H1 (cell line): ENCODE measurements at regions not wholly inside any gene's neighbourhood (a gene's known extent, or its start where the extent isn't known, plus 50 kb on each side); places are given as distances from the start of the nearest gene placed in this dataset.
"Not testable (repeated sequence)": the region's sequence is repeated elsewhere in the genome, so short reads cannot be mapped to it uniquely, and the experiment has no call there.

Source experiments
- CTCF ChIA-PET: fragments of 300-600 bp; sonication (Branson Sonifier 250); formaldehyde crosslinking; loops from one replicate; lab custom pipeline; 2021; ENCODE audit not compliant: partially characterized antibody; lab: Charles Lee
- POLR2A ChIA-PET: fragments of 300-600 bp; sonication (Branson Sonifier 250); formaldehyde crosslinking; loops from one replicate; lab custom pipeline; 2021; ENCODE audit warnings: inconsistent platforms; ENCODE audit not compliant: partially characterized antibody; lab: Charles Lee
- DNase-seq, 2 experiments: peaks; one replicate each; pipeline versions ENCODE4 v3.0.0 to v3.0.0-alpha.2; 2010 to 2022; ENCODE audit warnings: low spot score in 2 of 2, low read depth in 1 of 2, mixed read lengths in 1 of 2
- FAIRE-seq: peaks from 2 replicates; lab custom pipeline; 2011; peaks lifted over from hg19 to GRCh38; lab: Jason Lieb, UNC
- H2AFZ ChIP-seq: 2 replicates; pipeline ENCODE4 v1.8.1; 2012; ENCODE audit warnings: low read length, inconsistent platforms
- H2AK5ac ChIP-seq: 2 replicates; pipeline ENCODE4 v1.6.1; 2013; ENCODE audit warnings: low read depth, low read length
- H2BK120ac ChIP-seq: replicated peaks from 2 replicates; pipeline ENCODE3; 2013; ENCODE audit warnings: low read depth, low read length, inconsistent platforms
- H2BK12ac ChIP-seq: 2 replicates; pipeline ENCODE4 v1.6.1; 2013; ENCODE audit warnings: low read depth, low read length
- H2BK15ac ChIP-seq: 2 replicates; pipeline ENCODE4 v1.6.1; 2013; ENCODE audit warnings: low read length
- H2BK20ac ChIP-seq: 2 replicates; pipeline ENCODE4 v1.6.1; 2013; ENCODE audit warnings: low read length
- H2BK5ac ChIP-seq: 2 replicates; pipeline ENCODE4 v1.6.1; 2013; ENCODE audit warnings: low read depth, low read length
- H3K14ac ChIP-seq: 2 replicates; pipeline ENCODE4 v1.6.1; 2013; ENCODE audit warnings: inconsistent platforms; ENCODE audit not compliant: insufficient read length
- H3K18ac ChIP-seq: 2 replicates; pipeline ENCODE4 v1.6.1; 2013; ENCODE audit warnings: low read length; ENCODE audit errors: extremely low read depth
- H3K23ac ChIP-seq: 2 replicates; pipeline ENCODE4 v1.6.1; 2013; ENCODE audit warnings: inconsistent platforms; ENCODE audit not compliant: insufficient read length
- H3K23me2 ChIP-seq: 2 replicates; pipeline ENCODE4 v1.6.1; 2013; ENCODE audit warnings: low read depth, low read length
- H3K27ac ChIP-seq: 2 replicates; pipeline ENCODE4 v1.6.1; 2011; ENCODE audit warnings: low read depth, low read length, inconsistent platforms
- H3K27me3 ChIP-seq, 4 experiments: replicated peaks in 1 of 4; 1 replicate in 1 of 4; 2 replicates in 3 of 4; pipeline versions ENCODE4 v1.6.1 to v1.8.1; 2011 to 2013; ENCODE audit warnings: low read length in 3 of 4, mild to moderate bottlenecking in 3 of 4, inconsistent platforms in 2 of 4, mixed read lengths in 2 of 4, moderate library complexity in 1 of 4; ENCODE audit not compliant: control insufficient read depth in 3 of 4, insufficient read depth in 3 of 4; ENCODE audit errors: extremely low read depth in 1 of 4
- H3K36me3 ChIP-seq, 4 experiments: 2 replicates each; pipeline versions ENCODE4 v1.6.1 to v1.8.1; 2011 to 2013; ENCODE audit warnings: mild to moderate bottlenecking in 4 of 4, low read length in 3 of 4, moderate library complexity in 2 of 4, control low read depth in 1 of 4, inconsistent platforms in 1 of 4; ENCODE audit not compliant: insufficient read depth in 4 of 4, control insufficient read depth in 2 of 4
- H3K4ac ChIP-seq: replicated peaks from 2 replicates; pipeline ENCODE3; 2013; ENCODE audit warnings: low read length, low read depth, mixed read lengths, inconsistent platforms; ENCODE audit not compliant: insufficient read length
- H3K4me1 ChIP-seq, 4 experiments: replicated peaks in 1 of 4; 1 replicate in 1 of 4; 2 replicates in 3 of 4; pipeline versions ENCODE4 v1.6.1 to v1.8.1; 2011 to 2013; ENCODE audit warnings: low read length in 3 of 4, inconsistent platforms in 2 of 4, mixed read lengths in 1 of 4; ENCODE audit not compliant: insufficient read depth in 4 of 4, control insufficient read depth in 3 of 4
- H3K4me2 ChIP-seq, 2 experiments: 2 replicates each; pipeline versions ENCODE4 v1.6.1 to v1.8.1; 2011 to 2013; ENCODE audit warnings: low read depth in 2 of 2, low read length in 2 of 2, control low read depth in 1 of 2, inconsistent platforms in 1 of 2, mild to moderate bottlenecking in 1 of 2; ENCODE audit not compliant: insufficient read depth in 1 of 2
- H3K4me3 ChIP-seq, 4 experiments: fragments of 200-600, 300-600 bp in 1 of 4; sonication (generic), shearing (Covaris generic), sonication (Bioruptor Twin) in 1 of 4; 2 replicates each; pipeline versions ENCODE4 v1.5.1 to v1.8.1; 2011 to 2016; ENCODE audit warnings: low read length in 4 of 4, low read depth in 3 of 4, control low read depth in 2 of 4, inconsistent platforms in 2 of 4, mild to moderate bottlenecking in 2 of 4, mixed read lengths in 1 of 4, moderate library complexity in 1 of 4; ENCODE audit not compliant: insufficient read depth in 2 of 4; ENCODE audit errors: extremely low read depth in 1 of 4
- H3K56ac ChIP-seq: replicated peaks from 2 replicates; pipeline ENCODE3; 2013; ENCODE audit warnings: low read depth, mild to moderate bottlenecking, mixed read lengths, low read length, inconsistent platforms; ENCODE audit not compliant: insufficient read length
- H3K79me1 ChIP-seq: 2 replicates; pipeline ENCODE4 v1.6.1; 2013; ENCODE audit warnings: low read depth, low read length, control low read depth
- H3K79me2 ChIP-seq, 2 experiments: 2 replicates each; pipeline versions ENCODE4 v1.6.1 to v1.8.1; 2012 to 2013; ENCODE audit warnings: low read length in 2 of 2, mild to moderate bottlenecking in 2 of 2, inconsistent platforms in 1 of 2; ENCODE audit not compliant: insufficient read depth in 2 of 2, control insufficient read depth in 1 of 2
- H3K9ac ChIP-seq, 4 experiments: replicated peaks in 1 of 4; 1 replicate in 1 of 4; 2 replicates in 3 of 4; pipeline versions ENCODE4 v1.6.1 to v1.8.1; 2011 to 2013; ENCODE audit warnings: low read depth in 3 of 4, low read length in 3 of 4, control low read depth in 2 of 4, mild to moderate bottlenecking in 2 of 4, moderate library complexity in 2 of 4, inconsistent platforms in 1 of 4; ENCODE audit errors: extremely low read depth in 1 of 4
- H3K9me3 ChIP-seq, 2 experiments: 2 replicates each; pipeline versions ENCODE4 v1.6.1 to v1.8.1; 2012 to 2013; ENCODE audit warnings: mild to moderate bottlenecking in 2 of 2, moderate library complexity in 2 of 2, control low read depth in 1 of 2, inconsistent platforms in 1 of 2, low read depth in 1 of 2, low read length in 1 of 2, mixed read lengths in 1 of 2; ENCODE audit not compliant: insufficient read depth in 2 of 2
- H4K20me1 ChIP-seq, 2 experiments: replicated peaks in 1 of 2; 2 replicates each; pipeline versions ENCODE3 to v1.8.1; 2011 to 2013; ENCODE audit warnings: inconsistent platforms in 2 of 2, low read length in 2 of 2, mild to moderate bottlenecking in 1 of 2; ENCODE audit not compliant: insufficient read depth in 2 of 2, control insufficient read depth in 1 of 2
- H4K5ac ChIP-seq: 2 replicates; pipeline ENCODE4 v1.6.1; 2013; ENCODE audit warnings: low read length, low read depth, mixed read lengths, inconsistent platforms; ENCODE audit not compliant: insufficient read length
- H4K8ac ChIP-seq: 2 replicates; pipeline ENCODE4 v1.8.0; 2013; ENCODE audit warnings: mild to moderate bottlenecking, moderate library complexity, low read length, inconsistent platforms; ENCODE audit not compliant: insufficient read depth; ENCODE audit errors: extremely low read depth
- H4K91ac ChIP-seq: replicated peaks from 2 replicates; pipeline ENCODE3; 2013; ENCODE audit warnings: low read length, mixed read lengths, inconsistent platforms; ENCODE audit not compliant: insufficient read length
- WGBS, 2 experiments: shearing (Covaris generic) in 1 of 2; methylation state at CpG; one replicate each; pipeline versions ENCODE4 v1.1.6 to v1.1.7; 2013 to 2015; ENCODE audit warnings: low lambda C conversion rate in 2 of 2, mixed read lengths in 2 of 2, inconsistent platforms in 1 of 2, low coverage in 1 of 2, missing lambda C conversion rate in 1 of 2; ENCODE audit not compliant: insufficient replicate concordance in 2 of 2, insufficient coverage in 1 of 2, insufficient read length in 1 of 2; ENCODE audit errors: extremely low coverage in 1 of 2, missing lambda C conversion rate in 1 of 2; 5-methylcytosine and 5-hydroxymethylcytosine counted together

- H3K79me1 ChIP-seq, H3K36me3 ChIP-seq, H2BK20ac ChIP-seq, H3K4me3 ChIP-seq, H4K20me1 ChIP-seq, H2BK5ac ChIP-seq, H3K18ac ChIP-seq, H3K27ac ChIP-seq, H4K91ac ChIP-seq, H4K5ac ChIP-seq, H3K79me2 ChIP-seq, DNase-seq, H2BK15ac ChIP-seq, H3K4ac ChIP-seq, H3K23ac ChIP-seq, H2AK5ac ChIP-seq, H3K27me3 ChIP-seq, H3K23me2 ChIP-seq, H3K56ac ChIP-seq, H2BK120ac ChIP-seq, H3K4me2 ChIP-seq, POLR2A ChIA-PET, H3K9ac ChIP-seq, H2AFZ ChIP-seq, FAIRE-seq, H2BK12ac ChIP-seq, CTCF ChIA-PET, H4K8ac ChIP-seq, H3K14ac ChIP-seq, H3K4me1 ChIP-seq: not testable (repeated sequence)
- H3K9me3 ChIP-seq: peaks cover 8 to 61% of the 10 kb centered on the region in 2 experiments; a peak in 2 of 4 replicates
- 81% methylated on average over 3 of the region's 3 CpGs; no CpG with 5 or more reads in 1 of the 2 experiments for WGBS, 2 experiments
These were observed 403.1 kb downstream of the ZNF33B start for GRCh38 chr10:42235241-42235640.

DNA sequence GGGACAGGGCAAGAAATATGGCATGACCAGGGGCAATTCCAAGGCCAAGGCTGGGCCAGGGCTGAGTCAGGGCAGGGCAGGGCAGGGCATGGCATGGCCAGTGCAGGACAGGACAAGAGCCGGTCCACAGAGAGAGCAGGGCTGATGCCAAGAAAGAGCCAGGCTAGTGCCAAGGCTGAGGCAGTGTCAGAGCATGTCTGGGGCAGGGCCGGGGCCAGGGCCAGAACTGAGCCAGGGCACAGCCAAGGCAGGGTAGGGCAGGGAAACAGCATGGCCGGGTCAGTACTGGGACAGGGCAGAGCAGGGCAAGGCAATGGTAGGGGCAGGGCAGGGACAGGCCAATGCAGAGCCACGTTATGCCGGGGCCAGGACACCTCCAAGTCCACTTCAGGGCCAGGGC lies 403.9 kb downstream of the ZNF33B start:
- WGBS, 2 experiments: 94% methylated on average over 3 of the region's 5 CpGs; no CpG with 5 or more reads in 1 of the 2 experiments
- POLR2A ChIA-PET, H2BK20ac ChIP-seq, H3K23me2 ChIP-seq, H2BK15ac ChIP-seq, FAIRE-seq, H3K18ac ChIP-seq, H2BK5ac ChIP-seq, H3K27me3 ChIP-seq, H3K79me1 ChIP-seq, H2BK12ac ChIP-seq, H2AFZ ChIP-seq, H3K23ac ChIP-seq, H3K79me2 ChIP-seq, H2BK120ac ChIP-seq, H3K4ac ChIP-seq, CTCF ChIA-PET, H2AK5ac ChIP-seq, H4K8ac ChIP-seq, H3K4me1 ChIP-seq, H4K20me1 ChIP-seq, H3K56ac ChIP-seq, H4K5ac ChIP-seq, H3K4me2 ChIP-seq, H3K9ac ChIP-seq, H3K14ac ChIP-seq, H4K91ac ChIP-seq, H3K27ac ChIP-seq, H3K4me3 ChIP-seq, H3K36me3 ChIP-seq, DNase-seq: not testable (repeated sequence)
- peaks cover 13 to 69% of the 10 kb centered on the region in 2 experiments; a peak in 3 of 4 replicates for H3K9me3 ChIP-seq
